ENCODE measurements at regions not wholly inside any gene's neighbourhood (a gene's known extent, or its start where the extent isn't known, plus 50 kb on each side); places are given as distances from the start of the nearest gene placed in this dataset.

GRCh38 chr21:41086569-41086968 is 81.4 kb upstream of the BACE2 start:
- DNase-seq, result no peak

DNA sequence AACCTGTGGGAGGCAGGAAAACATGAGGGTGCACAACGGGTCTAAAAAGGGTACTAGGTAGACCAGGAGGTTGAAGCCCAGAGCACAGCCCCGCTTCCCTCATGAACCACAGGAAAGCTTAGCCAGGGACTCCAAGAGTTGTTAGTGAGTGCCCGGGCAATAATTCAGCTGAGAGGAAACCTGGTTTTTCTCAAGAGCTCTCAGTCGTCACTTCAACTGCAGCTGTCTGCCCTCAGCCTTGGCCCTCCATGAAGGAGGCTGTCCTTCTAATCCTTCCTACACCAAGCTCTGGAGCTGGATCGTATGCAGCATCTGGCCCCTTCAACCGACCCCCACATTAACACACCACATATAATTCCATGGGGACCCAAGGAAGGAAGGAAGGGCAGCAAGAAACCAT is 77.0 kb upstream of the BACE2 start:
- no peak for DNase-seq

GRCh38 chr21:41091616-41092015 is 76.3 kb upstream of the BACE2 start:
- DNase-seq, result no peak

GRCh38 chr21:41092312-41092711 is 75.6 kb upstream of the BACE2 start:
- DNase-seq, result no peak

DNA sequence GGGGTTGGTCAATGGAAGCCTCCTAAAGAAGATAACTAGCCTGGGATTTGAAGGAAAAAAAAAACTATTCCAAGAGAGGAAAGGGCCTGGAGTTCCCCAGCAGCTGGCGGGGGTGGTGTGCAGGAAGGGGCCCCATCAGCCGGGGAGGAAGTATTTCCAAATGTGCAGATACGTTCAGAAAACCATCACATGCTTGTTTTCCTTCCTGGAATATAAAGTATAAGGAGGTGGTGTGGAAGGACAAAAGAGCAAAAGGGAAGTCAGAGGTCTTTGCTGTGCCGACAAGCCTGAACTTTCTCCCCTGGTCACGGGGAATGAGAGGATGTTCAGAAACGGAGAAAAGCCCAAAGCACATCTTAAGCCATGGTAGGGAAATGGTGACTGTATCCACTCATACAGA is 72.0 kb upstream of the BACE2 start:
- no peak for DNase-seq

DNA sequence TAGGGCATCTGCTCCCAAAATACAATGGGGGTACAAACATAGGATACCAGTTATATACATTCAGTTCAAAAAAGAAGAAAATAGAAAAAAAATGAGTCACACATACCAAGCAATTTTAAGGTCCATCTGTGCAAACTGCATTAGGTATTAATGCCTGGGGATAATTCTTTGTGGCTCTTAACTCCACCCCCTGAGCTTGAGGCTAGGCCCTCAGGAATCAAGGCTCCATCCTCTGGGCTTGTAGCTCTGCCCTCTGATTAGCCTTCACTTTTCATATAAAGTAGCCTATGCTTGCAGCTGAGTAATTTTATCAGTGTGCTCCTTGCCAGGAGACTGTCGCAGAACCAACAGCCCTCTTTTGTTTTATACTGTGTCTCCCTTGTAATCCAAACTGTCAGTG is 69.9 kb upstream of the BACE2 start:
- no peak for DNase-seq

GRCh38 chr21:41098481-41099042 is 69.4 kb upstream of the BACE2 start:
- DNase-seq, result no peak

DNA sequence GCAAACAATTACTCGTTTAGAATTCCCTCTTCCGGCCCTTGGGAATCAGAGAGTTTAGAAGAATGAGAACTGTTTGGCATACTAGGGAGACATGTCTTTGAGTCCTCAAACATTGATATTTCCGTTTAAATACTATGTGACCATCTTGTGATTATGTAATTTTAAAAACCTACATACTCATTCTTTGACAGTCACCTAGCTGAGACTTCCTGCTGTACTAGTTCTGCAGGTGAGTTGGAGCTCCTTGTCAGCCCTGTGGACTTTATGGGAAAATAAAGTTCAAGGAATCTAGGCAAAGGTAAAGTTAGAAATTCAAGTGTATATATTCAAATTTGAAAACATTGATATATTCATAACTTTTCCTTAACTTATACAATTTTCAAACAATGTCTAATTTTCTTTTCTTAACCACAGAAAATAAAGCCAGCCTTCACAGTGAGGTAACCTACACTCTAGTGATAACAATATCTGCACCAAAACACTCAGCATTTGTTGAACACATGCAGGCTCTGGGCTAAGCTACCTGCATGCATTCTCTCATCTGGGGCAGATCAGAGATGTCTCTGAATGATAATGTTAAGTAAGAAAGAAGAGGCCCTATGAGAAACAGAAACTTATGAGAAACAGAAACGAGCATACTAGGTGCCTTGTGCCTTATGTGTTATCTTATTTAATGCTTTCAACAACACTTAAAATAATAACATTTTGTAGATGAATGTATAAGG is 67.0 kb upstream of the BACE2 start:
- DNase-seq, result no peak

GRCh38 chr21:41102281-41102680 is 65.7 kb upstream of the BACE2 start:
- peak in 1 of 2 donors; percentile 22 for DNase-seq

- DNase-seq, result no peak
These were observed 60.4 kb upstream of the BACE2 start for GRCh38 chr21:41107602-41108001.

DNA sequence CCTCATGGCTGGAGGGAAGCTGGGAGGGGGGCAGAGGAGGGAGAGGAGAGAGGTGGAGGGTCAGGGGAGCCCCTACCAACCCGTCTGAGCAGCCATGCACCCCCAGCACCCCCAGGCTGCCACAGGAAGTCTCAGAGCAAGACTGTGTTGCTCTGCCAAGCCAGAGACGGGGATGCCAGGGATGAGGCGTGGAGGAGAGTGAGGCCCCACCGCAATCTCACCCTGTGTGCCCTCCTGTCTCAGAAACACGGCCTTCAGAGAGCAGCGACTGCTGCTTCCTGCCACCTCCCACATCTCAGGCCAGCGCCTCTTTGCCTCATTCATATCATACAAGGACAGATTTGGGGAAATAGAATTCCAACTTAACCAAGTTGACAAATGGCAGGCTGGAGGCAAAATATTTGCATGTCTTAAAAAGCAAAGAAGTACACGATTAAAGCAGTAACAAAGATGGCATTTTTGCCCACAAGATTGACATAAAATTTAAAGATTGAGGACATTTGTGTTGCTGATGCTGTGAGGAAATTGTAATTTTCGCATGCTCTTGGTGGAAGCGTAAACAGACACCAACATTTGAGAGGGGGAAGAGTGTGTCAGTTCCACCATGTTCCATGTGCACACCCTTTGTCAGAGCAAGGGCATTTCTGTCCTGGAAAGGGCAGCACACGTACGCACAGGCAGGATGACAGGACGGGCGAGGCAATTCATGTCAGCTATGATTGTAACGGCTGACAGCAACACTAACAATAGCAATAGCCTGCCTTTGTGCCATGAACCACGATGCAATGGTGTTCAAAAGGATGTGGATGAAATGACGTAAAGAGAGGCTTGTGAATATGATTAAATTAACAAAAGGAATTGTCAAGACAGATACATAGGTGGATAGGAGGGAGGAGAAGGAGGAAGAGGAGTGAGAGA is 59.0 kb upstream of the BACE2 start:
- DNase-seq, result no peak

DNA sequence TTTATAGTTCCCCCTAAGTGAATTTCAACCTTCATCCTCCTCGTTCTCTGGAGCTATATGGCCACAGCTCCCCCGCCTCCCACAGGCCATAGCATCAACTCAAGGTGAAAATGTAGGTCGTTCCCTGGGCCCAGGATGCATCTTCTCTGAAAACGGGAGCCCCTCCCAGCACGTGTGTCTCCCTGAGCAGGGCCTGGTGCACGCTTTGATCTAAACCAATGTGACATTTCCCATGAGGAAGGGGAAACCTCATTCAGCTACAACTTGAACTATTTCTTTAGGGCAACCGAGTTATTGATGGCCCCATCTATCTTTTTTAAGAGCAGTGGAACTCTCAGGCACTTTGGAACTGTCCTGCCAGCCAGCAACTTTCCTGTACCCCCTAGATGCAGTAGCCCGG is 57.8 kb upstream of the BACE2 start:
- DNase-seq, result no peak

GRCh38 chr21:41110664-41111063 is 57.3 kb upstream of the BACE2 start:
- DNase-seq, result no peak

DNA sequence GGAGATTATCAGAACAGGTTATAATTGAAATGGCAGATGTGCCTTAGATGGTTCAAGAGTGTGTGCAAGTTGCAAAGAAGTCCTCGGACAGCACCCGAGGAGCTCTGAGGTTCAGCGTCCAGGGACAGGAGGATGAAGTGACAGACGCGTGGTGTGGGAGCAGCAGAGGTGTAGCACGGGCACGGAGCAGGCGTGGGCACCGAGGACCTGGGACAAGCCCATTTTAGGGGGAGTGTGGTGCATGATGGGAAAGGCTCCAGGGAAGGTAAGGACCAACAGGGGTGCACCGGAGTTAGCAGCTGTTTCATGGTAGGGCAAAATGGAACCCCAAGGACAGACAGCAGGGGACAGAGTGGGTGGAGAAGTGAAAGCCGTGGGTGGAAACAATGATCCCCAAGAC is 56.3 kb upstream of the BACE2 start:
- no peak for DNase-seq

DNA sequence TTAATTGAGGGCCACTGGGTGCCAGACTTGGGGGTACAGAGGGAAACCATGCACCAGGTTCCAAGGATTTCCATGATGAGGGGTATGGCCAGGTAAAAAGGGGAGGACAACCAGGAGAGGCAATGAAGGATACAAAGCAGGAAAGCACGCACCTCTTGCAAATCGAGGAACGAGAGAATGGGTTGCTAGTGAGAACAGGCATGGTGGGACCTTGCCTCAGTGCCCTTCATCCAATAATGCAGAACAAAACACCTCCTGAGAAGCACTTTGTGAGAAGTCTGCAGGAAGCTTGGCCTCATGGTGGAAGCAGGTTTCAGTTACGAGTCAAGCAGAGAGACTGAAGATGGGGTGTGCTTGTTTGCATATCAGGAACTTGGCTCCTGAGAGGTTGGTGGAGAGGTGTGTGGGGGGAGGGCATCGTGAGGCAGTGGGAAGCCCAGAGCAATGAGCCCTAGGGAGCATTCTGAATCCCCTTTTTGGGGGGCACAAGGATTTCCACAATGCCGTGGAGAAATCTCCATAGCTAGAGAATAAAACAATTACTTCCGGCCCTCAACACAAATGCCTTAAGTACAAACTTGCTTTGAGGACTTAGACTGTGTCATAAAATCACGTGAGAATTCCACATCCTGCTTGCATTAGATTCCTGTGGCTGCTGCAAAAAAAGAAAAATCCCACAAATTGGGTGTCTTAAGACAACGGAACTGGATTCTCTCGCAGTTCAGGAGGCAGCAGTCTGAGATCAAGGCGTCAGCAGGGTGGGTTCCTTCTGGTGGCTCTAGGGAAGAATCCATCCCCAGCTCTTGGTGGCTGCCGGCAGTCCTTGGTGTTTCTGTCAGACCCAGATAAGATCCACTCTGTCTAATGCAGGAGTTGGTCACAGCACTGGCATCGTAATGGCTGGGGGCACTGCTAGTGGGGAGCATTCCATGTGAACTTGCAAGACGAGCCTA is 54.9 kb upstream of the BACE2 start:
- DNase-seq, result peak; percentile 12 to 29

DNA sequence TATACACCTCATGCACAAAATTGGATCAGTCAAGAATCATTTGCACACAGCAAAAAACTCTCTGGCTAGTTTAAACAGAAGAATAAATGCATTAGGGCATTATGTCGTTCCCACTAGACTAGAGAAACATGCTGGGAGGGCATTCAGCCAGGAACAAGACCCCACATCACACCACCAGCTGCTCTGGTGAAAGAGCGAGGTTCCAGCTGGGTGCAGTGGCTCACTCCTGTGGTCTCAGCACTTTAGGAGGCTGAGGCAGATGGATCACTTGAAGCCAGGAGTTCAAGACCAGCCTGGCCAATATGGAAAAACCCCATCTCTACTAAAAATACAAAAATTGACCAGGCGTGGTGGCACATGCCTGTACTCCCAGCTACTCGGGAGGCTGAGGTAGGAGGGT is 52.1 kb upstream of the BACE2 start:
- no peak for DNase-seq
